Esophagus squamous epithelium (tissue), 5 donors: ENCODE measurements at regions not wholly inside any gene's neighbourhood (a gene's known extent, or its start where the extent isn't known, plus 50 kb on each side); places are given as distances from the start of the nearest gene placed in this dataset.

Source experiments
- DNase-seq: peaks from one replicate; lab custom pipeline; 2025; lab: John Stamatoyannopoulos, UW
- H3K27ac ChIP-seq, 4 donors: fragments of 200-600 bp; sonication (generic); one replicate each; pipeline ENCODE4 v1.5.1; 2016 to 2019; ENCODE audit warnings: mild to moderate bottlenecking in 1 of 4
- H3K27me3 ChIP-seq, 4 donors: fragments of 200-600 bp; sonication (generic); 1 replicate in 3 of 4; 2 replicates in 1 of 4; pipeline versions ENCODE4 v1.5.1 to v1.6.0; 2017 to 2021; ENCODE audit warnings: antibody characterized with exemption in 1 of 4
- H3K36me3 ChIP-seq, 3 donors: fragments of 200-600 bp; sonication (generic); one replicate each; pipeline ENCODE4 v1.5.1; 2016 to 2019
- H3K4me1 ChIP-seq, 3 donors: fragments of 200-600 bp; sonication (generic); one replicate each; pipeline ENCODE4 v1.5.1; 2017 to 2019
- H3K4me3 ChIP-seq, 4 donors: fragments of 200-600 bp; sonication (generic); 1 replicate in 3 of 4; 2 replicates in 1 of 4; pipeline ENCODE4 v1.5.1; 2016 to 2019; ENCODE audit warnings: mild to moderate bottlenecking in 2 of 4, moderate library complexity in 1 of 4
- H3K9me3 ChIP-seq, 3 donors: fragments of 200-600 bp; sonication (generic); one replicate each; pipeline ENCODE4 v1.5.1; 2016 to 2019
- POLR2A ChIP-seq, 4 donors: fragments of 450-650 bp; IDR thresholded peaks; one replicate each; pipeline ENCODE4 v1.6.1; 2017; ENCODE audit warnings: antibody characterized with exemption in 4 of 4, mild to moderate bottlenecking in 4 of 4, moderate library complexity in 3 of 4
- WGBS, 2 donors: methylation state at CpG; one replicate each; pipeline ENCODE4 v1.1.5; 2018; 5-methylcytosine and 5-hydroxymethylcytosine counted together
- intact Hi-C: fragments of 100-400 bp; cut with DNase I; formaldehyde crosslinking; loops from one replicate; pipeline ENCODE4 v1.15.0; 2022
- TF ChIP-seq, protein P1 (sequence below), 6 experiments: fragments of 450-650 bp in 4 of 6; fragments of 200-600 bp in 2 of 6; sonication (generic) in 2 of 6; IDR thresholded peaks; one replicate each; pipeline ENCODE4 v1.5.1; 2016 to 2019; ENCODE audit warnings: antibody characterized with exemption in 6 of 6, mild to moderate bottlenecking in 4 of 6, moderate library complexity in 4 of 6
- donor health status: DM: yes; HTN: yes; CAD: no.

GRCh38 chr6:4606821-4607704, 169.1 kb upstream of the CDYL start:
- DNase-seq = no peak
- H3K36me3 ChIP-seq = no peaks in the 10 kb centered on the region
- TF ChIP-seq POLR2A (IDR thresholded peaks at IDR 0.05) = no peak
- TF ChIP-seq, protein P1, sequence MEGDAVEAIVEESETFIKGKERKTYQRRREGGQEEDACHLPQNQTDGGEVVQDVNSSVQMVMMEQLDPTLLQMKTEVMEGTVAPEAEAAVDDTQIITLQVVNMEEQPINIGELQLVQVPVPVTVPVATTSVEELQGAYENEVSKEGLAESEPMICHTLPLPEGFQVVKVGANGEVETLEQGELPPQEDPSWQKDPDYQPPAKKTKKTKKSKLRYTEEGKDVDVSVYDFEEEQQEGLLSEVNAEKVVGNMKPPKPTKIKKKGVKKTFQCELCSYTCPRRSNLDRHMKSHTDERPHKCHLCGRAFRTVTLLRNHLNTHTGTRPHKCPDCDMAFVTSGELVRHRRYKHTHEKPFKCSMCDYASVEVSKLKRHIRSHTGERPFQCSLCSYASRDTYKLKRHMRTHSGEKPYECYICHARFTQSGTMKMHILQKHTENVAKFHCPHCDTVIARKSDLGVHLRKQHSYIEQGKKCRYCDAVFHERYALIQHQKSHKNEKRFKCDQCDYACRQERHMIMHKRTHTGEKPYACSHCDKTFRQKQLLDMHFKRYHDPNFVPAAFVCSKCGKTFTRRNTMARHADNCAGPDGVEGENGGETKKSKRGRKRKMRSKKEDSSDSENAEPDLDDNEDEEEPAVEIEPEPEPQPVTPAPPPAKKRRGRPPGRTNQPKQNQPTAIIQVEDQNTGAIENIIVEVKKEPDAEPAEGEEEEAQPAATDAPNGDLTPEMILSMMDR (IDR thresholded peaks at IDR 0.05) = no peak
- 53 to 66% methylated on average over 15 to 17 of the region's 17 CpGs for WGBS, 2 donors
- peaks cover 16 to 50% (median 25%) of the 10 kb centered on the region in 3 donors for H3K4me1 ChIP-seq
- intact Hi-C loops = no loop called here
- H3K27me3 ChIP-seq = no peaks in the 10 kb centered on the region
- H3K9me3 ChIP-seq = no peaks in the 10 kb centered on the region
- peak overlapping the region; percentile 36 to 69 (median 43) for H3K27ac ChIP-seq
- H3K4me3 ChIP-seq = peak overlapping the region in 1 of 4 donors; percentile 7

DNA sequence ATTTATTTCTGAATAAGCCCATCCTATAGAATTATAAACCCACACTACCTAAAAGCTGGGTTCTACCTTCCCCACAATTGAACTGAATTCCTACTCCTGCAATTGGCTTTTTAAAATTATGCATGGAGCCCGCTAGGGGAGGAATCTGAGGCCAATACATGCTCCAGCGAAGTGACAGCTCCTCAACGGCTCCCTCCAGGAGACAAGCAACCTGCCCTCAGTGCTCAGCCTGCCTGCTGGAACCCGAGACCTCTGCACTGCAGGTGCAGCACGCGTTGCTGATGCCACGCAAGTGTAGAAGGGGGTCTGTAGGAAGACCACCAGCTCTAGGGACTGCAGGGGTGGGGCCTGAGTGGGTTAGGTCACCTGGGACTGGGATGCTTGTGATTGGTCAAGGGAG, 170.2 kb upstream of the CDYL start:
- no peak for DNase-seq
- intact Hi-C loops = no loop called here
- no peaks in the 10 kb centered on the region for H3K9me3 ChIP-seq
- no peak for TF ChIP-seq POLR2A (IDR thresholded peaks at IDR 0.05)
- TF ChIP-seq, protein P1 (IDR thresholded peaks at IDR 0.05) = no peak
- H3K27me3 ChIP-seq = no peaks in the 10 kb centered on the region
- no peaks in the 10 kb centered on the region for H3K36me3 ChIP-seq
- H3K27ac ChIP-seq = no peak overlapping the region
- WGBS, 2 donors = 73 to 87% methylated on average over 4 to 7 of the region's 7 CpGs
- H3K4me1 ChIP-seq = peaks cover 16 to 44% (median 19%) of the 10 kb centered on the region in 3 donors
- H3K4me3 ChIP-seq = no peak overlapping the region

DNA sequence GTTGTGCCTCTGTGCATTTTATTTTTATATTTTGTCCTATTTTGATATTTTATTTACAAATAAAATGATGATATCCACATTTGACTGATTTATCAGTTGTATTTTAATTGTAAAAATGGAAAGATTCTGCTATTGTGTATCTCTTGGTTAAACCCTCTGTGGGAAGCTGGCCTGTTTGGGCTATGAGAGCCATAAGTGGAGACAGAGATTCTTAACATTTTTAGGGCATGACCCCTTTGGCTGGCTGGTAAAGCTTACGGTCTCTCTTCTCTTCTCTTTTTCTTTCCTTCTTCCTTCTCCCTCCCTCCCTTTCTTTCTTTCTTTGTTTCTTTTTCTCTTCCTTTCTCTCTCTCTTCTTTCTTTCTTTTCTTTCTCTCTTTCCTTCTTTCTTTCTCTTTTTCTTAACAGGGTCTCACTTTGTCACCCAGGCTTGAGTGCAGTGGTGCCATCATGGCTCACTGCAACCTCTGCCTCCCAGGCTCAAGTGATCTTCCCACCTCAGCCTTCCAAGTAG, 172.3 kb upstream of the CDYL start:
- Histone ChIP-seq H3K4me1 (peaks cover 16 to 40% (median 17%) of the 10 kb centered on the region in 3 donors), H3K27ac (peak overlapping the region in 3 of 4 donors; percentile 37 to 47 (median 43)), H3K9me3 (no peaks in the 10 kb centered on the region), H3K4me3 (no peak overlapping the region), H3K36me3 (no peaks in the 10 kb centered on the region), H3K27me3 (no peaks in the 10 kb centered on the region)
- no peak for DNase-seq
- 0 to 80% methylated on average over 1 of the region's 1 CpG for WGBS, 2 donors
- intact Hi-C loops = no loop called here
- TF ChIP-seq, protein P1 (IDR thresholded peaks at IDR 0.05) = no peak
- TF ChIP-seq POLR2A (IDR thresholded peaks at IDR 0.05) = no peak

- no peaks in the 10 kb centered on the region for H3K27me3 ChIP-seq
- no peaks in the 10 kb centered on the region for H3K9me3 ChIP-seq
- no peak for DNase-seq
- H3K4me1 ChIP-seq = peaks cover 16 to 40% (median 17%) of the 10 kb centered on the region in 3 donors
- H3K36me3 ChIP-seq = no peaks in the 10 kb centered on the region
- no peak overlapping the region for H3K4me3 ChIP-seq
- 31 to 51% methylated on average over 4 to 6 of the region's 7 CpGs for WGBS, 2 donors
- intact Hi-C loops = no loop called here
- H3K27ac ChIP-seq = peak overlapping the region; percentile 37 to 64 (median 45)
- no peak for TF ChIP-seq POLR2A (IDR thresholded peaks at IDR 0.05)
- TF ChIP-seq, protein P1 (IDR thresholded peaks at IDR 0.05) = no peak
These were observed 172.9 kb upstream of the CDYL start for GRCh38 chr6:4603291-4603690.

- intact Hi-C loops = no loop called here
- 28 to 66% methylated on average over 2 of the region's 2 CpGs for WGBS, 2 donors
- TF ChIP-seq POLR2A (IDR thresholded peaks at IDR 0.05) = no peak
- TF ChIP-seq, protein P1 (IDR thresholded peaks at IDR 0.05) = no peak
- no peak overlapping the region for H3K4me3 ChIP-seq
- peak overlapping the region in 1 of 4 donors; percentile 57 for H3K27ac ChIP-seq
- peaks cover 8 to 22% (median 9%) of the 10 kb centered on the region in 3 donors for H3K4me1 ChIP-seq
- H3K27me3 ChIP-seq = no peaks in the 10 kb centered on the region
- no peak for DNase-seq
- H3K36me3 ChIP-seq = no peaks in the 10 kb centered on the region
- no peaks in the 10 kb centered on the region for H3K9me3 ChIP-seq
These were observed 176.3 kb upstream of the CDYL start for GRCh38 chr6:4599924-4600323.
